ENCODE measurements at regions not wholly inside any gene's neighbourhood (a gene's known extent, or its start where the extent isn't known, plus 50 kb on each side); places are given as distances from the start of the nearest gene placed in this dataset.

GRCh38 chr18:24935008-24935407 lies 417.0 kb downstream of the ZNF521 start:
- TF ChIP-seq CREB5 (CRISPR knock-in tag; IDR thresholded peaks at IDR 0.05; ENCODE audit: low read depth) = no peak
- TF ChIP-seq, protein P1, sequence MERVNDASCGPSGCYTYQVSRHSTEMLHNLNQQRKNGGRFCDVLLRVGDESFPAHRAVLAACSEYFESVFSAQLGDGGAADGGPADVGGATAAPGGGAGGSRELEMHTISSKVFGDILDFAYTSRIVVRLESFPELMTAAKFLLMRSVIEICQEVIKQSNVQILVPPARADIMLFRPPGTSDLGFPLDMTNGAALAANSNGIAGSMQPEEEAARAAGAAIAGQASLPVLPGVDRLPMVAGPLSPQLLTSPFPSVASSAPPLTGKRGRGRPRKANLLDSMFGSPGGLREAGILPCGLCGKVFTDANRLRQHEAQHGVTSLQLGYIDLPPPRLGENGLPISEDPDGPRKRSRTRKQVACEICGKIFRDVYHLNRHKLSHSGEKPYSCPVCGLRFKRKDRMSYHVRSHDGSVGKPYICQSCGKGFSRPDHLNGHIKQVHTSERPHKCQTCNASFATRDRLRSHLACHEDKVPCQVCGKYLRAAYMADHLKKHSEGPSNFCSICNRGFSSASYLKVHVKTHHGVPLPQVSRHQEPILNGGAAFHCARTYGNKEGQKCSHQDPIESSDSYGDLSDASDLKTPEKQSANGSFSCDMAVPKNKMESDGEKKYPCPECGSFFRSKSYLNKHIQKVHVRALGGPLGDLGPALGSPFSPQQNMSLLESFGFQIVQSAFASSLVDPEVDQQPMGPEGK (CRISPR knock-in tag; IDR thresholded peaks at IDR 0.05; ENCODE audit: borderline replicate concordance) = no peak
- no peak for TF ChIP-seq OSR1 (CRISPR knock-in tag; IDR thresholded peaks at IDR 0.05)
- TF ChIP-seq ZFP3 (CRISPR knock-in tag; IDR thresholded peaks at IDR 0.05) = no peak
- TF ChIP-seq RARB (CRISPR knock-in tag; IDR thresholded peaks at IDR 0.05) = no peak
- no peak for TF ChIP-seq ISL1 (CRISPR knock-in tag; IDR thresholded peaks at IDR 0.05)

Measured in SK-N-SH treated with all-trans-retinoic acid at 6 μM for 48 hours (cell line).